ENCODE measurements at regions not wholly inside any gene's neighbourhood (a gene's known extent, or its start where the extent isn't known, plus 50 kb on each side); places are given as distances from the start of the nearest gene placed in this dataset.

GRCh38 chr10:117669122-117669521 is 126.6 kb downstream of the EMX2 start:
- DNase-seq (ENCODE audit: insufficient read length, low spot score), result no peak
- FAIRE-seq, result no peak
- no peak for TF ChIP-seq CTCF (IDR thresholded peaks at IDR 0.05; ENCODE audit: insufficient read depth, missing control alignments)

- no peak for TF ChIP-seq CTCF (IDR thresholded peaks at IDR 0.05; ENCODE audit: insufficient read depth, missing control alignments)
- no peak for FAIRE-seq
- DNase-seq (ENCODE audit: insufficient read length, low spot score), result no peak
Observed at GRCh38 chr10:117670116-117670904, 127.8 kb downstream of the EMX2 start.

GRCh38 chr10:117673230-117674010 is 130.9 kb downstream of the EMX2 start:
- DNase-seq (ENCODE audit: insufficient read length, low spot score) (no peak), FAIRE-seq (no peak)
- TF ChIP-seq CTCF (IDR thresholded peaks at IDR 0.05; ENCODE audit: insufficient read depth, missing control alignments), result no peak

- TF ChIP-seq CTCF (IDR thresholded peaks at IDR 0.05; ENCODE audit: insufficient read depth, missing control alignments), result no peak
Observed at GRCh38 chr10:117674201-117674600, 131.7 kb downstream of the EMX2 start.

GRCh38 chr10:117674646-117675045 is 132.1 kb downstream of the EMX2 start:
- DNase-seq (ENCODE audit: insufficient read length, low spot score) (no peak), FAIRE-seq (no peak)
- no peak for TF ChIP-seq CTCF (IDR thresholded peaks at IDR 0.05; ENCODE audit: insufficient read depth, missing control alignments)

More at GRCh38 chr10:117674201-117674600, 131.7 kb downstream of the EMX2 start:
- FAIRE-seq (no peak), DNase-seq (ENCODE audit: insufficient read length, low spot score) (no peak)

- DNase-seq (ENCODE audit: insufficient read length, low spot score), result no peak
- FAIRE-seq, result no peak
- no peak for TF ChIP-seq CTCF (IDR thresholded peaks at IDR 0.05; ENCODE audit: insufficient read depth, missing control alignments)
Observed at GRCh38 chr10:117675514-117676055, 133.0 kb downstream of the EMX2 start.
